ENCODE measurements at regions not wholly inside any gene's neighbourhood (a gene's known extent, or its start where the extent isn't known, plus 50 kb on each side); places are given as distances from the start of the nearest gene placed in this dataset.

- TF ChIP-seq CTCF (IDR thresholded peaks at IDR 0.05; ENCODE audit: insufficient read depth, low read depth, low read length, missing control alignments) = peak; percentile 55
These were observed 904.8 kb upstream of the PCDH20 start for GRCh38 chr13:62320129-62321108.

GRCh38 chr13:62309904-62310303 is 894.3 kb upstream of the PCDH20 start:
- TF ChIP-seq CTCF (IDR thresholded peaks at IDR 0.05; ENCODE audit: insufficient read depth, low read depth, low read length, missing control alignments) = no peak
- DNase-seq (ENCODE audit: low read depth) = no peak
- H3K4me3 ChIP-seq (ENCODE audit: low read length) = no peak overlapping the region

More at GRCh38 chr13:62320129-62321108, 904.8 kb upstream of the PCDH20 start:
- DNase-seq (ENCODE audit: low read depth) = peak; percentile 63
- no peak overlapping the region for H3K4me3 ChIP-seq (ENCODE audit: low read length)

GRCh38 chr13:62305756-62306155 is 890.1 kb upstream of the PCDH20 start:
- H3K4me3 ChIP-seq (ENCODE audit: low read length) = no peak overlapping the region
- DNase-seq (ENCODE audit: low read depth) = no peak
- no peak for TF ChIP-seq CTCF (IDR thresholded peaks at IDR 0.05; ENCODE audit: insufficient read depth, low read depth, low read length, missing control alignments)

- no peak for TF ChIP-seq CTCF (IDR thresholded peaks at IDR 0.05; ENCODE audit: insufficient read depth, low read depth, low read length, missing control alignments)
- no peak overlapping the region for H3K4me3 ChIP-seq (ENCODE audit: low read length)
- peak; percentile 23 for DNase-seq (ENCODE audit: low read depth)
These were observed 886.7 kb upstream of the PCDH20 start for GRCh38 chr13:62302341-62302740.

- H3K4me3 ChIP-seq (ENCODE audit: low read length) = no peak overlapping the region
- no peak for DNase-seq (ENCODE audit: low read depth)
- no peak for TF ChIP-seq CTCF (IDR thresholded peaks at IDR 0.05; ENCODE audit: insufficient read depth, low read depth, low read length, missing control alignments)
These were observed 884.3 kb upstream of the PCDH20 start for GRCh38 chr13:62299988-62300387.

GRCh38 chr13:62296812-62297211 is 881.2 kb upstream of the PCDH20 start:
- H3K4me3 ChIP-seq (ENCODE audit: low read length) = no peak overlapping the region
- DNase-seq (ENCODE audit: low read depth) = no peak
- no peak for TF ChIP-seq CTCF (IDR thresholded peaks at IDR 0.05; ENCODE audit: insufficient read depth, low read depth, low read length, missing control alignments)

Measured in epithelial cell of esophagus (primary cell).